Fibroblast of skin of abdomen (primary cell): ENCODE measurements at regions not wholly inside any gene's neighbourhood (a gene's known extent, or its start where the extent isn't known, plus 50 kb on each side); places are given as distances from the start of the nearest gene placed in this dataset.
A peak's percentile ranks its signal among the peaks of the same experiment; 100 is the strongest.

ENCODE experiments used
- DNase-seq: peaks from one replicate; pipeline ENCODE4 v3.0.0-alpha.2; 2013

DNA sequence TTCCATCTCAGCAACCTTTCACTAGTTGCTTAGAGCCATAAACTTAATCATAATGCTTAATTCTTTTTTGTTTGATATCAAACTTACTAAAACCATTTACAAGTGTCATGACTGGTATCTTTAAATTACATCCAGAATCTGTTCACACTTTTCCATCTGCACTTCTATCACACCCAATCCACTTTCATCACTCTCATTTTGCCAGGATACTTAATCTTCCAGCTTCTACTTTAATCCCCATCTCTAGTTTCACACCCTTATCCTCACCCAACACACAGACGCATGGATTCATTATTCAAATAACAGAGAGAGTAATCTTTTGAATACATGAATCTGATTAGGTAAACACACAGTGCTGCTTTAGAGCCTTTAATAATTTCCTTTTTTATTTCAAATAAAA lies 828.4 kb downstream of the HACE1 start:
- no peak for DNase-seq

DNA sequence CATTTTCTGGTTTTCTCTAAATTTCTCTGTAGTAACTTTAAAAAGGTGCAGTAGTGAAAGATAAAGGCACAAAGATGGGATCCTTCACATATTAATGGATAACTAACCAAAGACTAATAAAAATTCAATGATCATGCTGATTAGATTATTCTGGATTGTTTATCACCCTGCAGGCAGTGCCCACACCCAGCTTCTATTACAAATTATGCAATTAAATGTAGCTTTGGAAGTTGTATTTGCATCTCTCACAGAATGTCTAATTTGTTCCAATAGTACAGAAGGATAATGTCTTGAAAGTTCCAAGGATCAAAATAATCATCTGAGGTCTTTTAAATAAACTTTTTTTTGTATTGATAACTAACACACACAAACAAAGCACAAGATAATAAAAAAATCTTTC lies 837.6 kb downstream of the HACE1 start:
- no peak for DNase-seq

DNA sequence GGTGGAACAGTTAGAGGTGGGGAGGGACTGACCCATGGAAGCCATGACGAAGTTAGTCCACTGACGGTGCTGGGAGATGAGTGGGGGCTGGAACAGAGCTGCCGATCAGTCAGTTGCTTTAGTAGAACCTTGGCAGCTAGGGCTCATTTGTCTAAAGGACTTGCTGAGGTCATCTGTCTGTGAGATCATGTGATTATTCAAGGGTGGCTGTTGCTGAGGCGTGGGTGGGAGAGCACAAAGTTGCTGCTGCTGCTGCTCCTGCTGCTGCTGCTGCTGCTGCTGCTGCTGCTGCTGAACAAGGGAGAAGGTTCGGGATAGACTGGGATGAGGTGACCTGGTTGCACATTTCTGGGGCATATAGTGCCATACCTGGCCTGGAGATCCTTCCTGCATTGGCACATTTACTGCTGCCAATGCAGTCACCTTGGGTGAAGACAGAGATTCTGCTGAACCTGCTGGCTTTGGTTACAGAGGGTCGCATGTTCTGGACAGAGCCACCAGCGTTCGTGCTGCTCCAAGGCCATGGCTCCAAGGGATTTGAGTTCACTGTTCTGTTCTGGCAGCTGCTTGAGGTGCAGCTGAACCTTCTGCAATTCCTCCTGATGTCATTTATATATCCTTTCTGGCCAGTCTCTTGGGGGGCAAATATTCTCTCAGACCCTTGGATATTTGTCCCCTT lies 840.5 kb downstream of the HACE1 start:
- DNase-seq = no peak

DNA sequence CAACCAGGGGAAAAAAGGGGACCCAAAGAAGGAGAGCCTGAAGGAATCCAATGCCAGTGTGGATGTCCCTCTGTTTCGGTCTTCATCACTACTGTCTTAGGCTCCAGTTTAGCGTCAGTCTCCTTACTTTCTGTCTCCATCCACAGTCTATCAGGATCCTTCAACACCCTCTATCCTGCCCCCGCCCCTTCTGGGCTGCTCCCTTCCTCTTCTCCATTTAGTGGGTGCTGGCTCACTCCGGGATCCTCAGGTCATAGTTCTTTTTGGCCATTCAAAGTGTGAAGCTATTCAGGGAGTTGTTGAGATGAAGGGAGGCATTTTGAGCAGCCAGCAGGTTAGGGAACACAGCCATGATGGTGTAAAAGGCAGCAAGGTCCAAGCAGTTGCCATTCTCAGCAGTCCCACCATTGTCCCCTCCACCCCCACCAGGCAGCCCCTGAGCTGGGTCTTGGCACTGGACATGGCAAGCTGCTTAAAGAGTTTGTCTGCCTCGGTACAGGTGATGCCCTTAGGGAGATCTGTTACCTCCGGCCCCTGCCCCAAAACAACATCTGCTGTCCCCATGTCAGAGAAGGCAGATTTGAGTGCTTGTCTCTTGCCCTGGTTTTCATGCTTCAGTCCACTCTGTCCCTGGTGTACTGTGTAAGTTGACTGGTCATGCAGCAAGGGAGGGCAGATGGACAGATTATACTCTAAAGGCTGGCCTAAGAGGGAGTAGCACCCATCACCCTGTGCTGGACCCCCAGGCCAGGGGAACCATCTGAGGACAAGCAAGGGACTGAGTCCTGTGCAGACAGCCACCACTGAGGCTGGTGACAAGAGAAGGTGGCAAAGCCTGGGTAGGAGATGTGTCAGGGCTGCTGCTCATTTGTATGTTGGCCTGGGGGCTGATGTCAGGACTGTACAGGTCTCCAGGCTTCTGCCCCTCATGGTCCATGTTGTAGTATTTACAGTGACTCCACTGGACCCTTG lies 842.0 kb downstream of the HACE1 start:
- no peak for DNase-seq

DNA sequence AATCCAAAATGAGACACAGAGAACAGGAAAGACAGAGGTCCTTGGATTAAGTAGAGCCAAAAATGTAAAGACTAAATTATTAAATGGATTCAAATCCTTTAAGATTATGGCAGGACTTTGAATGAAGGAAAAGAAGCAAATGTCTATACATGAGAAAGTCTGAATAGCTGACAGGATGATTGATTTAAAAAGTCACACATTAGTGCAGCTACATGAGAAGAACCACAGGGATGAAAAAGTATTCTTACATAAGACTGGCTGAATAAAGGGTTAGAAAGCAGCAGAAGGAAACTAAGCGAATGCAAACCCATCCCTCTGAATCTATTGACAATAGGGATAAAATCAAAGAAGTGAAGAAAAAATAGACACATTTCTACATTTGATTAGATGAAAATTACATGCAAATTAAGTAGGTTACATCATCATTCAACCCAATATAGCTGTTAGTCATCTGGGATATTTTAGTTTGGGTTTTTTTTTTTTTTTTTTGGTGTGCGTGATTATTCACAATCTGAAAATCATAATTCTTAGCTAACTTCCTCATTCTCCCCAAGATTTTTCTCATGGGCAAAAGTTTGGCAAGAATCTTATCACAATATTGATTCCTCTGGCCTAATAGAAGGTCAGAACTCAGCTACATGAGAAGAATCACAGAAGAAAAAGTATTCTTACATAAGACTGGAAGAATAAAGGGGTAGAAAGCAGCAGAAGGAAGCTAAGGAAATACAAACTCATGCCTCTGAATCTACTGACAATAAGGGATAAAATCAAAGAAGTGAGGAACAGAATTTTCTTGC lies 845.4 kb downstream of the HACE1 start:
- DNase-seq = peak; percentile 2

DNA sequence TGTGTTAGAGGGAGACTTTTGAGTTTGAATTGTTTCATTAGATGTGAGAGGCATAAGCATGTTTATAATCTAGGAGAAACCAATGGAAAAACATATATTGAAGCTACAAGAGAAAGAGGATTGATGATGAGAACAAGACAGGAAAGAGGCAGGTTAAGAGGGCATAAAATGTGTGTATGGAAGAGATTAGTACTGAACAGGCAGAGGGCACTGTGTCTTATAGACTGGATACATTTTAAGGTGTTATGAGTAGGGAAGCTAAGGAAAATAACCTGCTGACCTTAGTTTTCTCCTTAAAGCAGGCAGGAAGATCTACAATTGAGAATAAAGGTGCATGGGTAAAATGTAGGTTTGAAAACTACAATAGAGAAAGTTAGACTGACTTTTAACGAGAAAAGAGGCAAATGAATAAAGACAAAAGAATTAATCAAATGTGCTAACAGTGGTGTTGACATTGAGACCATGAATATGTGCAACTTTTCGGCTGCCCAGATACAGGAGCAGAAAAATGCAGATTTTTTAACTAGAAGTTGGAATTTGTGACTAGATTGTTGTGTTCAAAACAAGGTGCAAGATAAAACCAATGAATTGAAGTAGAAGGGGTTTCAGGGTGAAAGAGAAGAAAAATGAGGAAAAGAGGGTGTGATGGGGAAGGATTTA lies 846.3 kb downstream of the HACE1 start:
- no peak for DNase-seq

DNA sequence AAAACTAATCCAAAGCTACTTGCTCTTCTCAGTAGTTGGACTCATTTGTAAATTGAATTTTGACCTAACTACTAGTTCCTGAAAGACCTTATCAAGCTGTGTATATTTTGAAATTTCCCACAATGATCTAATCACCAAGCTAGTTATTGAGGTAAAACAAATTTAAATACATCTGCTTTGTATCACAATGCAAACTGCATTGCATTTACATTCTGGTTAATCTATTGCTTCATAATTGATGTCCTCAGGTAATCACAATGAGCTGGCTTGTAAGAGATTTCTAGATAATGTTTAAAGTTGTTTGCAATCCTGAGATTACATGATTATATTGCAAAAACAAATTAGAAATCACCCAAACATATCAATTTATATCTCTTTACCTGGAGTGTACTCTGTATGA lies 848.8 kb downstream of the HACE1 start:
- DNase-seq = no peak

DNA sequence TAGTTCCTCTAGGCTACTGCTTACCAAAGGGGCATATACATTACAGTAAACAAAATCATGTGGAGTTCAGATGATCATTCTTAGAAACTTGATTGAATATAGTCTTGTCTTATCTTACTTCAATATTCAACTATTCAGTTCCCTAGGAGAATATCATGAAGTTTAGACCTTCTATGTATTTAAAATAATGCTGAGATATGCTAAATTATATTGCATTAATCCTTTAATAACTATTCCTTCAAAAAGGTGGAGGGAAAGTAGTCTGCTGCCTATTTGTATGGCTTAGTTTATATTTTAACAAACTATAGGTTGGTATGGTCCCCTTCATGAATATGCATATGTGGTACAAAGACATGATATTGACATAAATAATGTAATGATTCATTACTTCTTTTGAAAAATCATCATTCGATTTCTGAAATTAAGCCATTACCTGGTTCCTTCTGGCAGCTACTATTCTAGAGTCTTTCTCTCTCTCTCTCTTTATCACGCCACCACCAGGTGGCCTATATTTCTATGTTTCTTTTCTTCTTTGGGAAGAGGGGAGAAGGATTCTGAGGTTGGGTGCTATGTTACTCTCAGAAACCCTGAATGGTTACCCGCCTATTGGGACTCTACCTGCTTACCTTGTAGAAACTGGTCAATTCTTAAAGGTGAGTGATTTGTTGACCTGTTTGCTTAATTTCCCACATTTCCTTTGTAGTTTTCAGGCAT lies 855.8 kb downstream of the HACE1 start:
- no peak for DNase-seq

DNA sequence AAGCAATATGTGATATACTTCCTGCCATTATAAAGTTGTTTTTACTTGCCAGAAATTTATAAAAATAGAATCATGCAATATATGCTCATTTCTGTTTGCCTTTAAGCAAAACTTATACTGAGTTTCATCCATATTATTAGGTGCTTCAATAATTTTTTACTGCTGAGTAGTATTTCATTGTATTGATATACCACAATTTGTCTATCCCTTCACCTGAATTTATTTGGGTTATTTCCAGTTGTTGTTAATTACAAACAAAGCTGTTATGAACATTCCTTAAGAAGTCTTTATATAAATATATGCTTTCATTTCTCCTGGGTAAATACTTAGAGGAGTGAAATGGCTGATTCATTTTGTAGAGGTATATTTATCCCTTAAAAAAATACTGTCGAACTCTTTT lies 864.1 kb downstream of the HACE1 start:
- no peak for DNase-seq

DNA sequence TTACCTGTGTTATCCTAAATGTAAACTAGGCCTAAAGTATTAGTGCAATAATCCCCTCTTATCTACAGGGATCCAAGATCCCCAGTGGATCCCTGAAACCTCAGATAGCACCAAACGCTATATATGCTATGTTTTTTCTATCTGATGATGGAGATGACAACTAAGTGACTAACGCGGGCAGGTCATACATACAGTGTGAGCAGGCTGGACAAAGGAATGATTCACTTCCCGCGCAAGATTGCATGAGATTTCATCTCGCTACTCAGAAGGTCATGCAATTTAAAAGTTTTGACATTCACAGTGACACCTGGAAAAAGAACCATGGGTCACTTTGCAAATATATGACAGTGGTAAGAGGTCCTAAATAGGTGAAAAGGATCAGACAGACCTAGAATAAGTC lies 875.9 kb downstream of the HACE1 start:
- no peak for DNase-seq

DNA sequence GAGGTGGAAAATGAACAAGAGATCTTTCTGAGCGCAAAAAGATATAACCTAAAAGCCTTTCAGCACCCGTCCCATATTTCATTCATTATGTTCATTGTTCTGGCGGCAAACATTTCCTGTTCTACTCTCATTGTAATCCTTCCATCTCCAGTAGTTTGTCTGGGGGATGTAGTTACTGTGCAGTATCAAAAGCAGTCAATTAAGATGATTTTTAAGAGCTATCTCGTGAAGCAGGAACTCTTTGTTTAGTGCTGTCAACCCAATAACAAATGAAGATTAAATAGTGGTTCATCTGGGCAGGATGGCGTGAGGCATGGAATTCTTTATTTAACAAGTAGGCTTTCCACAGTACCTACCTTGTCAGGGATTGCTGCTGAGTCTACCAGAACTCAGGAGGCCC lies 876.7 kb downstream of the HACE1 start:
- DNase-seq = no peak

DNA sequence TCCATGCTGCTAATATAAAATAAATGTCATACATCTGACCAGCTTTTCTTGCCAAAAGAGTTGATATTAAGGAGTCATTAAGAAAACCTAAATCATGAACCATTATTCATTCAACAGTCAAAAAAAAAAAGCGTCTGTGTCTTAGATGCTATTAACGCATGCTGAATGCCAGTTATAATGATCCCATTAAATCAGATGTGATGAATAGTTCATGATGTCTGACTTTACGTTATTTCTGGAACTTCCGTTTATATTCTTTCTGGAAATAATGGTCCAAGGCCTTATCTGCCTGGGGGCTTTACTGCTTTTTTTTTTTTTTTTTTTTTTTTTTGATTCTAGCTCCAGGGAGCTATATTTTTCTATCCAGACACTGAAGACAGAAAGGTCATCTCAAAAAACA lies 877.1 kb downstream of the HACE1 start:
- no peak for DNase-seq

DNA sequence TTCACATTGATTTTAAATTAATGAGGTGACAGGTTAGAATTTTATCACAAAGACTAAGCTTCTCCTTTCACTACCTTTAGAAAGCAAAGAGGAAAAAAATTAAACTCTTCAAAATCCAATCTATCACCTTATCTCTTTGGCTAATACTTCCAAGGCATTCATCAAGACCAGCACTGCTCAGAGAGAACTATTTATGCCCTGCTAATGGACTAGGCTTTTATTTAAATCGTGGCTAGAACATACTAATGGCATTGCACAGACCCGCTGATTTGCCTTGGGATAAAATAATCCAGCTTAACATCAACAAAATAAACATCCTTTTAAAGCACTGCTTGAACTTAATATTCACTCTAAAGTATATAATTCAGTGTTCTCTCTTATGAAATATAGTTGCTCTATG lies 880.4 kb downstream of the HACE1 start:
- no peak for DNase-seq

DNA sequence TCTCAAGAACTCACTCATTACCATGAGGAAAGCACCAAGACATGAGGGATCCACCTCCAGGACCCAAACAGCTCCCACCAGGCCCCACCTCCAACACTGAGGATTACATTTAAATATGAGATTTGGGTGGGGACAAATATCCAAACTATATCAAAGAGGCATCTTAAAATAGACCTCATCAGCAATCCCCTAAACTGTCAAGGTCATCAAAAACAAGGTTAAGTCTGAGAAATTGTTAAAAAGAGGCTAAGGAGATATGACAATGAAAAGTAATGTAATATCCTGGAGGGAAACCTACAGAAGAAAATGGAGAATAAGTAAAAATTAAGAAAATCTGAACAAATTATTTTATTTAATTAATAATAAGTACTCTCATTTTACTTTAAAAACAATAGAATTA lies 922.3 kb downstream of the HACE1 start:
- DNase-seq = no peak

DNA sequence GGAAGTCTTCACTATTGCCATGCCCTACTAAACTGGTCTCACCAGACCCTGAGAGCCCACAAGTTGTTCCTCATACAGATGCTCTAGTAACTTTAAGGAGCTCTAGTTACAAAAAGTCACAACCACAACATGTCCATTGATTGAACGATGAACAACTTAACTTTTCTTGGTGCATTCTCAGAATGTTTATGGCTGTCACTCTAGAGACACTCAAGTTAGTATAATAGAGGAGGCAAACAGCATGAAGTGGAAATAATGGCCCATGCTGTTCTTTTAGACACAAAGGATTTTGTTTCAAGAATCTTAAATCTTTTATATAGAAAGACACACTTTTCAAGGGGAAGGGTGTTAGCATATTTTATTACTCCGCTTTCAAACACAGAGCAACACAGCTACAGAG lies 934.4 kb downstream of the HACE1 start:
- DNase-seq = no peak

DNA sequence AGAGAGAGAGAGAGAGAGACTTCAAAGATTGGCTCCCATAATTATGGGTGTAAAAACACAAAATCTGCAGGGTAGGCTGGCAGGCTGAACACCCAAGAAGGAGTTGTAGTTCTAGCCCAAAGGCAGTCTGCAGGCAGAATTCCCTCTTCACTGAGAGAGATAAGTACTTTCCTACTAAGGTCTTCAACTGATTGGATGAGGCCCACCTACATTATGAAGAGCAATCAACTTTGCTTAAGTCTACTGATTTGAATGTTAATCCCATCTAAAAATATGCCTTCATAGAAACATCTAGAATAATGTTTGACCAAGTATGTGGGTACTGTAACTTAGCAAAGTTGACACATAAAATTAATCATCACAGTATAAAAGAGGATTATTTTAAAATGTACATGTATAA lies 949.7 kb downstream of the HACE1 start:
- no peak for DNase-seq

DNA sequence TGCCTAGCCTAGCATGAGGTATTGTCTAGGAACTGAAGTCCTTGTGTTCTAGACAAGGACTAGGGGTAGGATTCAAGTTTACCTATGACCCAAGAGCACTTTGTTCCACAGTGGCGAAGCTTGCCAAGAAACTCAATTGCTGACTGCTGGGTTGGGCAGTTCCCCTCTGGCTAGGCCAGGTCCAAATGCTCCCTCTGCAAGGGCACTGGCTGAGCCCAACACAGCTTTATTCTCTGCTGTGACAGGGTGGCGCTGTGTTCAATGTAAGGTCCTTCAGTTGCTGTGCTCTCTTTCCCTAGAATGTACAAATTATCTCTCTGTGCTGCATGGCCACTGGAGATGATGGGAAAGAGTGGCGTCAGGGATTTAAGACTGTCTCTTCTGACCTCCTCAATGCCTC lies 950.8 kb downstream of the HACE1 start:
- no peak for DNase-seq

DNA sequence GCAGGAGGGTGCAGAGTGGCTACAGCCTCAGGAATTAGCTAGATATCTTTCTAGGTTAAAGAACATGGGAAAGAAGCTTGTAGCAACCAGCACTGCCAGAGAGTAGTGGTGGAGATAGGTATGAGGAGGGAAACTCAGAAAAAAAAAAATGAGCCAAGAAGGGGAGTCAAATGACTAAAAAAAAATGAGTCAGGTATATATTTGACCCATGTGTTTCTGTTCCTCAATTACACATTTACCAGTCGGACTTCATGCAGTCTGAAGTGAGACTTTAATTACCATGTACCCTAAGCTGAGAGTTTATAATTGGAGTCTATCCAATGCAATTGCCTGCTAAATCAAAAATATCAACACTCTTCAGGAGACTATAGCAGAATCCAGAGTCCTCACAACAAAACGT lies 964.6 kb downstream of the HACE1 start:
- DNase-seq = no peak

DNA sequence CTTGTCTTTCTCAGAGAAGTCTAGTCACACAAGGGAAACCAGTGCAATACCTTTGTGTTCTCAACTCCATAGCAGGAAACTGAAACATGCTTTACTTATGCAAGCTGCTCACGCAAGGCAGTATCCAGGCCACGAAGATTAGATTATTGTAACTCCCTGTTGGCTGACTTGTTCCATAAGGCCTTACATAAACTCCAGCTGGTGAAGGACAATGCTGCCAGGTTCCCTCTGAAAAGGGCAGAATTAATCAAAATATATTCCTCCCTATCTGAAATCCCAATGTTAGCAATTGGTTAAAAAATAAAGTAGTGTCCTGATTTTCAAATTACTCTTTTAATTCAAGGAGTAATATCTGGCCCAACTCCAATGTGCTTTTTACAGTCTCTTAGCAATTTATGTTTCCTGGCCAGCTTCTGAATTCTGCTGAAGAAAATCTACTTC lies 966.6 kb downstream of the HACE1 start:
- peak; percentile 34 for DNase-seq

DNA sequence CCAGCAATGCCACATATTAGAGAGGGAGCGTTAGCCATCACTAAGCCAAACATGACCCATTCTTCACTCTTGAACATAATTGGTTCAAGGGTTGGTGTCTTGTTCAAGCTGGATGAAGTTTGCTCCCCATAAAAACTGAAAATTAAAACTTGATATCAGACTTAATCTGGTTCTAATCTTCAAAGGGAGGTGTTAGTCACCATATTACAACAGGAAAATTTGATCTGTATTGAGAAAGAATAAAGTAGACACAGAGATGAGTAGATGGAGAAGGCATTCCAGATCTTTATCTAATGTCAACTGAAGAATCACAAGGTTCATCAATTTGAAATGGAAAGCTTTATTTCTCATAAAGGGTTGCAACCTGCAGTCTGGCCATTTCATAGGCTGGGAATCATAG lies 972.8 kb downstream of the HACE1 start:
- no peak for DNase-seq

DNA sequence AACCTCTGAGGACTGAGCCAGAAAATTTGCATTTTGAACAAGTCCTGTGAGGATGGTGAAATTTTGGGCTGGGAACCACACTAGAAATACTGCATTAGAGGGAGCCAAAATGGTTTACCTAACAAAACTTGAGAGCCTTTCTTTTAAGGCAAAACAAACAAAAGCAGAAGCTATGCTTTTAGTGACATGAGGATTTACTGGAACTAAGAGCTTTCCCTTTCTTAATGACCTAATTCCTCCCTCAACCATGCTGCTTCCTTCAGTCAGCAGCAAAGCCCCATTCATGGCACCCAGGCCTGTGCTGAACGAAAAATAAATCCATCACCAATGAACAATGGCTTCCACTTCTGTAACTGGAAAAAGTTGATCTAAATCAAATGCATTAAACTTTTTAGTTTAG lies 974.3 kb downstream of the HACE1 start:
- DNase-seq = no peak

DNA sequence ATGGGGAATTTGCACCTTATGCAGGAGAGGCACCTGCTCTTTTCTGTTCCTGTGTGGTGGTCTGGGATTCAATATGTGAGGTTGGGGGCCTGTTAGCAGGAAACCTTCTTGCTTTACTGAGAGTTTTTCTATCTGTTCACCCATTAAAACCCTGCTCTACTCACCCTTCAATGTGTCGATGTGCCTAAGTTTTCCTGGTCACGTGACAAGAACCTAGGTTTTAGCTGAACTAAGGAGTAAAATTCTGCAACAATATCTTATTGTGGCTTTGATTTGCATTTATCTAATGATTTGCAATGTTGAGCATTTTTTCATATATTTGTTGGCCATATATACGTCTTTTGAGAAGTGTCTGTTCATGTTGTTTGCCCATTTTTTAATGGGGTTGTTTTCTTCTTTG lies 979.9 kb downstream of the HACE1 start:
- no peak for DNase-seq
